ENCODE measurements at regions not wholly inside any gene's neighbourhood (a gene's known extent, or its start where the extent isn't known, plus 50 kb on each side); places are given as distances from the start of the nearest gene placed in this dataset.

DNA sequence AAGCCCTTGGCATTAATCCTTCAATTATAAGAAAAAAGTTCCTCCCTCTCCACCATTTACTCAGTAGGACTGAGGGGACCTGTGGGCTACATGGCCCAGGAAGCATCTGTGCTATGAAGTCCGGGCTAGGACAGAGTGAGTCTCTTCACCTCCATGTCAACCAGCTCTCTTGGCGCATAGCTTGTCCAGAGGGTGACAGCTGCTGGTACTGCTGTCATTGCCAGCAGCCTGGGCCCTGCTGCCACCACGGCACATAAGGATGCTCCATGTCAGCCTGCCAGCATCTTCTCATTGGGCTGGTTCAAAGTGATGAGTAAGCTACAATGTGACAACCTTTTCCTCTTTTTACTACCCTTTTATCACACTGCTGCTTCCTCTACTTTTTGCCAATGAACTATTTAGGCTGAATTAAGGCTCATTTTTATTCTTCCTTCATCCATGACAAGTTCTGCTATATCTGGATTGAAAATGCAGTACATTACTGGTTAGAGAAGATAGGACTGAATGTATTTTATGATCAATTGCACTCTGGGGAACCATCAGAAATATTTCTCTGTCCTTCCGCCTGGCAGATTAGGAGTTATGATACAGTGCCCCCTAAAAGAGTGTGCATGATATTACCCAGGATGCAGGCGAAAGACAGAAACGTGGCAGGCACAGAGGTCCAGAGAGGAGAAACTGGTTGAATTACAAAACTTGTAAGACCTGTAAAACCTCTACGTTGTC, 258.9 kb upstream of the TNP1 start:
- DNase-seq (ENCODE audit: low read depth in 2 of 2): no peak

DNA sequence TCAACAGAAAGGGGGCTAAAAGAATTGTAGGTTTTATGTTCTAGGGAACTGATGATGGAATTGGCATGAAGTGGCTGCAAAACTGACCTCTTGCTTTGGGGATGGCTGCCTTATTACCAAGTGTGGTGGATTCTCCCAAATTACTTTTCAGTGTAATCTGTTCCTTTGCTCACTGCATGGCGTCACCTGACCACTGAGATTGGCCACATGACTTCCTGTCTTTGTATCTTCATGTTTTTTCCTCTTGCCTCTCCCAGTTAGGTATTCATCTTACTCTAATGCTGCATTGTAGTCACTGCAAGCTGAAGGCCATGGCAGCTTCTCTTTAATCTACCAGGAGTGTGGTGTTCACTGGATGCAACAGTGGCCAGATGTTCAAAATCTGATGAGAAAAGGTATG, 257.7 kb upstream of the TNP1 start:
- DNase-seq (ENCODE audit: low read depth in 2 of 2): no peak

DNA sequence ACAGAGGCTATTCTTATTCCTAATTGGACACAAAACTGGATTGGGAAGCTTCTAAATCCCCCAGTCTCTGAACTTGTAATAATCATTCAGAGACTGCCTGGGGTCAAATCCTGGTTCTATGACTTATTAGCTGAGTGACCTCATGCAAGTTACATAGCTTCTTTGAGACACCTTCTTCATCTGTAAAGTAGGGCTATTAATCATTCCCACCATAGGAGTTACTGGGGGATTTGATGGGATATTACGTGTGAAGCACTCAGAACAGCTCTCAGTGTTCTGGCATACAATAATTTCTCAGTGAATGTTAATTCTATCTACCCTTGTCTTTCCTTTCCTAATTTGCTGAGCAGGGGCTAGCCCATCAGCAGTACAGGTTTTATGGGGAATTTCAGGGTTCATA, 256.7 kb upstream of the TNP1 start:
- DNase-seq (ENCODE audit: low read depth in 2 of 2): no peak

DNA sequence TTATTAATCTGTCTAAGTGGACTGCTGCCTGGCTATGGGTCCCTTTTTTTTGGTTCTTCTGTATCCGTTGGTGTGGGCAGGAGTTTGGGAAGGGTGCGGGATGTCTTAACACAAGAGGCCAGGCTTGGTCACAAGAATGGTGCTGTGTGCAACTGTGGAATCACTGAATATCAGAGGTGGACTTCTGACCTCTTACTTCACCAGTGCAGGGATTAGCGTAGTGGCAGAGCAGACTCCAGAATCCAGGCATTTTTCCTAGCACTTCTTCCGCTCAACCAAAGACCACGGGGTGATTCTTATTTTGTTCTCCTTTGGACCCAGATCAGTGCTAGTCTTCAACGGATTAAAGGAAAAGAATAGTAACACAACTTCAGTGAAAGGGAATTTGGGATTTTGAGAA, 254.3 kb upstream of the TNP1 start:
- DNase-seq (ENCODE audit: low read depth in 2 of 2): no peak

DNA sequence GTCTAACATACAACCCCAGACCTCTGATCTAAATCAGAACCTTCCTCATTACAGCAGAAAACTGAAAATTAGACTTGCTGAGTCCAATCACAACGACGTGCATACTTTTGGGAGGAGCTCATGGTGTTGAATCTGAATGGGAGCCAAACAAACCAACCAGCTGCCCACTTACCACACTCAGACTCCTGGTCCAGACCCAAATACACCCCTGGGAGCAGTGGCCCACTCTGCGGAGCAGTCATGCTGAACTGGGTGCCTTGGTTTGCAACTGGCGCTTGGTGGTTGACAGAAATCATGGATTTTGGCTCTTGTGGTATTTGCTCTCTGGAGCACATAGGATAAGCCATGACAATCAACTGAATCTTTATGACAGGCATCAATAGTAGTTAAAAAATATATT, 253.6 kb upstream of the TNP1 start:
- no peak for DNase-seq (ENCODE audit: low read depth in 2 of 2)

DNA sequence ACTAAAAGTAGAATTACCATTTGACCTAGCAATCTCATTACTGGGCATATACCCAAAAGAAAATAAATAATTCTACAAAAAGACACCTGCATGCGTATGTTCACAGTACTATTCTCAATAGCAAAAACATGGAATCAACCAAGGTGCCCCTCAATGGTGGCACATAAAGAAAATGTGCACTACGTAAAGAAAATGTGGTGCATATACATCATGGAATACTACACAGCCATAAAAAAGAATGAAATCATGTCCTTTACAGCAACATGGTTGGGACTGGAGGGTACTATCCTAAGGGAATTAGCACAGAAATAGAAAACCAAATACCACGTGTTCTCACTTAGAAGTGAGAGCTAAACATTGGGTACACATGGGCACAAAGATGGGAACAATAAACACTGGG, 250.7 kb upstream of the TNP1 start:
- DNase-seq (ENCODE audit: low read depth in 2 of 2): no peak

DNA sequence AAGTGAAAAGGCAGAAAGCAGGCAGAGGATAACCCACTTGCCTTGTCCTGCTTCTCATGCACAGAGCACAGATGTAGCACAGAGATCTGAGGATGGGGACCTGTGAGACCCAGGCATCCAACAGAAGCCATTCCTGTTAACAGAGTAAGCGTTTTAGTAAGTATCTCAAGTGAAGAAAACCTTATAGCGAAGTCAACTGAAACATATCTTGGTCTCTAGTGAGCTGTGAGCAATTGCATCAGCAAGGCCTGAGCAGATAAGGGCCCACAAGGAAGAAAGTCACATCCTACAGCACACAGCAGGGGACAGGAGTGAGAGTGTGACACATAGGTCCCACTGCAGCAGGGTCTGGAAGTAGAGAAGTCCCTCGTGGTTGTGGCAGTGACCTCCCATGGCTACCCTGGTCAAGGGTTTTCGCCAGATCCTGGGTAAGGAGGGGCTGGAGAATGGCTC, 248.7 kb upstream of the TNP1 start:
- DNase-seq (ENCODE audit: low read depth in 2 of 2): no peak

DNA sequence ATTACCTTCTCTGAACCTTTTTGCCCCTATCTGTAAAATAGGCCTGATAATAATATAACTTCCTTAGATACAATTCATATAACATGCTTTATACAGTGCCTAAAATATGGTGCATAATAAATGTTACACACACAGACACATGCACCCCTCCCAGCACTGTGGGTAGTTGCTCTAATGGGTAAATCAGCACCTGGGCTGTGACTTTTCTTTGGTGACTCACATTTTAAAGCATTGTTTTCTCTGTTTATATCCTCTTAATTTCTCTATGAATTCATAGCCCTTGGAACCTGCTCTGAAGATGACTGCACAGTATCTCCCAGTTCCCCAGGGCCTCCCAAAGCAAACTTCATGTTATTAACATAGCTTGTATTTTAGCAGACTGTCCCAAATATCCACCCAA, 248.2 kb upstream of the TNP1 start:
- no peak for DNase-seq (ENCODE audit: low read depth in 2 of 2)

DNA sequence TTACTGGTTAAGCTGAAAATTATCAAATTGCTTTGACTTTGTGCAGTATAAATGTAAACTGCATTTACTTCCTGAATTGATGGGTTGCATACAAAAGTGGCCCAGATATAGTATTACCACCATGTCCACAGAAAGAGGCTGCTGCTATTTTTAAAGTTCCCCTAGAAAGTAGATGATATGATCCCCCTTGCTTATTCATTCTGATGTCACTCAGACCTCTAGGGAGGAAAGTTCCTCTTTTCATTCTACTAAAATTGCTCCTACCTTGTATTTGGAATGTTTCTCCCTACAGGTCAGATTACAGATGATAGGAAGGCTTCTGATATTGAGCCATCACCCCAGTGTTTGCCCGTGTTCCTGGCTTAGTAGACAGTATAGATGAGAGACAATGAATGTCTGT, 247.6 kb upstream of the TNP1 start:
- no peak for DNase-seq (ENCODE audit: low read depth in 2 of 2)

DNA sequence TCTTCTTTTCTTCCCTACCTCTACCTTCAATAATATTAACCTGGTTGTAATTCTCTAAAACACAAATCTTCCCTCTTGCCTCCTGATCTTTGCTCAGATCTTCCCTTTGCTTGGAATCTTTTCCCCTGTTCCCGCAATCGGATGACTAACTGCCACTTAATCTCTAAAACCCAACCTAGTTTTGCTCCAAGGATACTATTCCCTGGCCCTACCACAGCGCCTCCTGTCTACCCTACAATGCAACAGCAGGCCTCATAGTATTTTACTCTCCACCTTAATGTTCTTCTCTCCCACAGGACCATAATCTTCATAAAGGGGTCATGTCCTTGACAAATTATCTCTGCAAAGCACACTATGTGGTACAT, 246.8 kb upstream of the TNP1 start:
- no peak for DNase-seq (ENCODE audit: low read depth in 2 of 2)

DNA sequence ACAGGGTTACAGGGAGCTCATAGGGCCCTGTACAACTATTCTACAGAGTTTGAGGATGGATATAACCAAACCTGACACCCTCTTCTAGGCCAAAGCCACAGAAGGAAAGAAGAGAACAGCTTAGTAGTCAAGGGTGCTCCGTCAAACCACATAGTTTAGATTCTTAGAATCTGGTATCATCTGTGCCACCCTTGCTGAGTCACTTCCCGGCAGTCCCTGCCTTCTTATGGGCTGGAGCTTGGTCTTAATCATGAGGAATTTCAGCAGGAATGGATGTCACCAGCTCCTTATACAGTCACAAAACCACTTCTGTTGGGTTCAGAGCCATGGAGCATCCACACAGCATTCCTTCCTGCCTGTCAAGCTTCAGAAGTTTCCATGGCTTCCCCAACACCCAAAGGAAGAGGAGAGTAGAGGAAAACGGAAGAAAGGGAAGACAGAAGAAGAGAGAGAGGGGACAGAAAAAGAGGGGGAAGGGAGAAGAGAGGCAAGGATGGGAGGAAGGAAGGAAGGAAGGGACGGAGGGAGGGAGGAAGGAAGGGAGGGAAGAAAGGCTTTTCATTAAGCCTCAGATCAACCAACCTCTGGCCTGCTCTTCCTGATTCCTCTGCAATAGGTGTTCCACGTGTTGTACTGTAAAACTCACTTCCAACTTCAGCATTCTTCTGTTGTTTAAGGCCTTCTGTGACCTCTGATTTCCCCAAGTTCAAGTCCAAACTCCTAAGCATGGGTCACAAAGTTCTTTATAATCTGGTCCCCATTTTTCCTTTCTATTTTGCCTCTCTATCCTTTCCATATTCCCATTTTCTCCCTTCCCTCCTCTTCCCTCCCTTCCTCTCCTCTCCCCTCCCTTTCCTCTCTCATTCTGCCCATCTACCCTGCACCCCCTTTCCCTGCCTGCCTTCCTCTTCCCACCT, 246.1 kb upstream of the TNP1 start:
- DNase-seq (ENCODE audit: low read depth in 2 of 2): no peak

DNA sequence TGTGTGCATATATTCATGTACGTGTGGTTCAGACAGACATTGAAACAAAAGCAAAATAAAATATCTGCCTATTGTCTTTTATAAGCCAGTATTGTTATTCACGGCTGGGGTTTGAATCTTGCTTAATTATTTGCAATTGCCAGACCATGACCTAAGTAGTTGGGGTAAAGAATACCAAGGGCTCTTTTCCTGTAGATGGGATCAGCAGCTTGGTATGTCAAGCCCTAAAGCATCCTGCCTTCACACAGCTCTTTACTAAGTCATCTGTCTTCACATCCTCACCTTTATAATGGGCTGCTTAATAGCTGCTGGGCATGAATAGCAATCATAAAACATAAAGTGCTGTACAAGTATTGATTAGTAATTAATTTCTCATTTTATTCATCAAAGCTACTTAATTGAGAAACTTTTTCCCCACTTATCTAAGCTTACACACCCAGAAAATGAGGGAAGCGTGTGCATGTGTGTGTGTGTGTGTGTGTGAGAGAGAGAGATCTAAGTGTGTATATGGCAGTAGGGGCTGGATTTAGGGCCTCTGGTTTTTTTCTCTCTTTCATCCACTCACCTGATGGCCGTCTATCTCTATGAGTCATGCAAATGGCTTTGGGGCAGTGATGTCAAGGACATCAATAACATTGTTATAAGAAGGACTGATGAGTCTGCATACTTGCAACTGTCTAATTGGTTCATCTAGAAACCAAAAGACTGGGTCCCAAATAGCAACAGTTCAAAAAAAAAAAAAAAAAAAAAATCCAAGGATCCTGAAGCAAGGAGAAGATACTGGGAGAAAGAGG, 244.1 kb upstream of the TNP1 start:
- no peak for DNase-seq (ENCODE audit: low read depth in 2 of 2)

DNA sequence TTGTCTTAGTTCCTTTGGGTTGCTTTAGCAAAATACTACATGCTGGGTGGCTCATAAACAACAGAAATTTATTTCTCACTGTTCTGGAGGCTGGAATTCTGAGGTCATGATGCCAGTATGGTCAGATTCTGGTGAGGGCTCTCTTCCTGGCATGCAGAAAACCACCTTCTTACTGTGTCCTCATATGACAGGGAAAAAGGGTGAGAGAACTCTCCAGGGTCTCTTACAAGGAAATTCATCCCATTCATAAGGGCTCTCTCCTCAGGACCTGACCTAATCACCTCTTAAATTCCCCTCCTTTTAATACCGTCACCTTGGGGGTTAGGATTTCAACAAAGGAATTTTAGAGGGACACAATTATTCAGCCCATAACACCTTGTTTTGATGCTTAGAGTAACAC, 243.1 kb upstream of the TNP1 start:
- DNase-seq (ENCODE audit: low read depth in 2 of 2): no peak

DNA sequence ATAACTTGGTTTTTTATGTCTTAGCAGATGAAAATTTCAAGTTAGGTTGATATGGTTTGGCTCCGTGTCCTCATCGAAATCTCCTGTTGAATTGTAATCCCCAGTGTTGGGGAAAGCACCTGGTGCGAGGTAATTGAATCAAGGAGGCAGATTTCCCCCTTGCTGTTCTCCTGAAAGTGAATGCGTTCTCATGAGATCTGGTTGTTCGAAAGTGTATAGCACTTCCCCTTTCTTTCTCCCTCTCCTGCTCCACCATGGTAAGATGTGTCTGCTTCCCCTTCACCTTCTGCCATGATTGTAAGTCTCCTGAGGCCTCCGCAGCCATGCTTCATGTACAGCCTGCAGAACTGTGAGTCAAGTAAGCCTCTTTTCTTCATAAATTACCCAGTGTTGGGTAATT, 242.1 kb upstream of the TNP1 start:
- DNase-seq (ENCODE audit: low read depth in 2 of 2): no peak

DNA sequence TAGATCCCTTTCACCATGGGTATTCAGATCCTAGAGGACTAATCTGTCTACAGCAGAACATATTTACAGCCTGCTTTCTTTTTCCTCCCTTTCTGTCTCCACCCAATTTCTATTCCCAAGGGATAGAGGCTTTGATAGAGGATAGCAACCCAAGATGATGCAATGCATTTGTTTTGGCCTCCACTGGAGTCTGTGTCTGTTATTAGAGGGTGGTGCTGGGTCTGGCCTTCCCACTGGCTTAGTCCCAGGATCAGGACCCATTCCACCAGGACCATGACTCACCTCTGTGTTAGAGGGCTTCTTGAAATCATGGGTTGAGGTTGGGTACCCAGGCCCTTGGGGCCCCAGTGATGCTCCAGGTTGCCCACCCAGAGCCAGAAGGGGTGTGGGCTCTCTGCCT, 239.7 kb upstream of the TNP1 start:
- DNase-seq (ENCODE audit: low read depth in 2 of 2): no peak

DNA sequence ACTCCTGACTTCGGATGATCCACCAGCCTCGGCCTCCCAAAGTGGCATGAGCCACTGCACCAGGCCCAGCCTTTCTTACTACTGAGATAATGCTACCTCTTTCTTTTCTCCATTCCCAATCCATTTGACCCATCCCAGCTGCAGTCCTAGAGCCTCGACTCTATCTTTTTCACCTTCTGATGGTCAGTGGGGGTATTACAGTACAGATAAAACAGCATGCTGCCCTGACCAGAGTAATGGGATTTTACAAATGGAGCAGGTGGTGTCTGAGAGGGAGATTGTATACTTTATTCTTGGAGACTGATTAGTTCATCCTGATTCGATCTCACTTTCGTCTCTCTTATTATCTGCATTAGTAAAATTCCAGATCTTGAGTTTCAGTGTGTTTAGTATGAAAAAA, 238.6 kb upstream of the TNP1 start:
- no peak for DNase-seq (ENCODE audit: low read depth in 2 of 2)

DNA sequence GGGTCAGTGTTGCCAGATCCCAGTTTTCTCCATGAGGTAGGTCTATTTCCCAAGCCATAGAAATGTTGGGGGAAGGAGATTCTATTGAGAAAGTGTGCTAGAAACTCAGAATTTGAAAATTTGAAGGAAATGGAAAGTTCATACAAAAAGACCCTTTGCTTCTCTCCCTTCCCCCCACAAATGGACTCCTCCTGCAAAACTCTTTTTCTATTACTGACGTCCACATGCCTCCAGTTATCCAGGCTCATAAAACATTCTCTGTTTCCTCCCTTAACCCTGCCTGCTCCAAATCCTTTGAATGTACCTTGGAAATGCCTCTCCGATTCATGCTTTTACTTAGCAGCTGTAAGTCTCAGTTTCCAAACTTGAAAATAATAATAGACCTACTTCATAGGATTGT, 237.5 kb upstream of the TNP1 start:
- no peak for DNase-seq (ENCODE audit: low read depth in 2 of 2)

DNA sequence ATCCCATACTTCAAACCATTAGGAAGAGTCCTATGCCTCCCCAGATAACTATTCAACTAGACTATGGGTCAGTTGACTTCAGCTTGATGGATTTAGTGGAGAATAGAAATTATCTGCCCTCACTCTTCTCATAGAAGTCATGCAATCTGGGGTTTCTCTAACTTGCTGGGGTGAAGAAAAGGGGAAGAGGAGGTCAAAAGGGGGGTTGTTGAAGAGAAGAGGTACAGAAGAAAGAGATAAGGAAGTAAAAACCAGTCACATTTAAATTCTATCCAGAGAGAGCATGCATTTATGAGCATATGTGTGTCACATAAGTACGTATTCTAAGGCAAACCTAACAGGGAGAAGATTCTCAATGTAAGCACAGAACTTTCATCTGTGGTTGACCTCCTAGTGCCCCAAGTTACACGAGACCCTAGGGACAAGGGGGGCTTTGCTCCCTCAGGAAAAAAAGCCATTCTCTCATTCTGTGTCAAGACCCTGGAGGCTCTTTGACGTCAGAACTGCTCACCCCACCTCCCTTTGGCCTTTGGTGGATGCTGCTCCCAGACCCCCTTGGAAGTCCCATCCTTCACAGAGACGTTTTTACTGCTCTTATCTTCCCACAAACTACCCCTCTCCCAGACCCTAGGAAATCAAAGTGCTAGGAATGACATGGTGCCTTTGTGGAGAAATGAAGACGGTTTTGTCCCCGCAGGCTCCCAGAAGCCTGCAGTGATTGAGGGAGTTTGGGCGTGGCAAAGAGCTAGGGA, 236.8 kb upstream of the TNP1 start:
- DNase-seq (ENCODE audit: low read depth in 2 of 2): no peak

DNA sequence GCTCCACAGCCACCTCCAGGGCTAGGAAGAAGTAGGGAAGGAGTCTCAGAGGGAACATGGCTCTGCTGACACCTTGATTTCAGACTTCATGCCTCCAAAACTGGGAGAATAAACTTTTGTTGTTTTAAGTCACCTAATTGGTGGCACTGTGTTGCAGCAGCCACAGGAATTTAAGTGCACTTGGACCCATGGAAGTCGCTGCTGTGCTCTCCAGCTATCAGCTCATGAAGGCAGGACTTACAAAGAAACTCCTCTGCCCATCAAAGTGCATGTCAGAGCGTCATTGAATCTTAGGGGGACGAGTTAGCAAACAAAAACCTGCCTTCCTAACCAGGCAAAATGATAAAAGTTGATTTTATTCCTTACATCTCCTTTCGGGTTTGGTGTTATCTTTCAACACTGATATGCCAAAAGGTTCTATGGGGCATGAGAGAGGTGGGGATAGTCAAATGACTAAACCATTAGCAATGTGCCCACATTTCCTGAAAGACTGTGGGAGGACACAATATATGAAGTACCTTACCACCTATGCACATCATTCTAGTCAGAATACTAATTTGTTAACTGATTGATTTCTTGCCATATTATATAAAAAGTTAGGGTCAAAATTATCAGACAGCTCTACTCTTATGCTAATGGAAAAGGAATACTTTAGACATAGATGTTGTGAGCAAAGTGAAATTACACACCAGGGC, 235.8 kb upstream of the TNP1 start:
- no peak for DNase-seq (ENCODE audit: low read depth in 2 of 2)

DNA sequence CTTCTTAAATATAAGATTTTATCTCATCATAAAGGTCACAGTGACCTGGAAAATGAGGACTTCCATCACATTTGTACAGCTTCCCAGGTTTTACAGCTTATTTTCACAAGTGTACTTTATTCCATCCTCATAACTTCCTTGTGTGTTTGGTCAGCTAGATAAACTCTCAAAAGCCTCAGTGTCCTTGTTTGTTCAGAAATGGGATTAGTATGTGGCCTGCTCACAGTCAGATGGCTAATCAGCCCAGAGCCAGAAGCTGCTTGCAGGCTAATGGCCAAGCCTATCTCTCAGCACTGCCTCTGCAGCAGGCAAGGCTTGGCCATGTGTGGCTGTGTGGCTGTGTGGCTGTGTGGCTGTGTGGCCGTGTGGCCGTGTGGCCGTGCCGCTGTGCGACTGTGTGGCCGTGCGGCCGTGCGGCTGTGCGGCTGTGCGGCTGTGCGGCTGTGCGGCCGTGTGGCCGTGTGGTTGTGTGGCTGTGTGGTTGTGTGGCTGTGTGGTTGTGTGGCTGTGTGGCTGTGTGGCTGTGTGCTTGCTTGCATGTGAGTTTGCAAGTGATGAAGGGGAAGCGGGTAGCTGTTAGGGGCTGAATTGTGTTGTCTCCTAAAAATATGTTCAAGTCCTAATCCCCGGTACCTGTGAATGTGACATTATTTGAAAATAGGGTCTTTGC, 233.0 kb upstream of the TNP1 start:
- DNase-seq (ENCODE audit: low read depth in 2 of 2): no peak

DNA sequence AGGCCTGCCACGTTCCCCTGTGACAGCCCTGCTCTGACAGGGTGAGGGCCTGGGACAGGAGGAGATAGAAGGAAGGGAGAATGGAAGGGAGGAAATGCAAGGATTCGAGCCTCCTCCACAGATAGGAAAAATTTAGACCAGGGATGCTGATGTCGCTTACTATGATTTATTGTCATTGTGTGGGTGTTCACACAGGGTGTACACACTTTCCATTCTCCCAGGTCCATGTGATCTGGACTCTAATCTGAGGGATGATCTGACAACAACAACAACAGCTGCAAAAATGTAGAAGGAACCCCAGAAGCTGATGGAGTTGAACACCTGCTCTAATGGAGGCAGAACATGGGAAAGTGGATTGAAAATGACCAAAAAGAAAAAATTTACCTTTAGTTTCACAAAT, 231.7 kb upstream of the TNP1 start:
- DNase-seq (ENCODE audit: low read depth in 2 of 2): no peak
